Stimulated activated CD8-positive, alpha-beta memory T cell treated with anti-CD3 and anti-CD28 coated beads, Interleukin-2, amount 100 ng/mL, for 48 hours (primary cell): ENCODE measurements at regions not wholly inside any gene's neighbourhood (a gene's known extent, or its start where the extent isn't known, plus 50 kb on each side); places are given as distances from the start of the nearest gene placed in this dataset.
"Not testable (repeated sequence)": the region's sequence is repeated elsewhere in the genome, so short reads cannot be mapped to it uniquely, and the experiment has no call there.

Source experiments
- DNase-seq, 2 donors: peaks; one replicate each; pipeline ENCODE4 v3.0.0-alpha.2; 2020; ENCODE audit warnings: low read depth in 2 of 2

GRCh38 chr6:9316831-9317230 is 881.5 kb upstream of the SLC35B3 start:
- no peak for DNase-seq

GRCh38 chr6:9315966-9316650 is 880.8 kb upstream of the SLC35B3 start:
- no peak for DNase-seq

DNA sequence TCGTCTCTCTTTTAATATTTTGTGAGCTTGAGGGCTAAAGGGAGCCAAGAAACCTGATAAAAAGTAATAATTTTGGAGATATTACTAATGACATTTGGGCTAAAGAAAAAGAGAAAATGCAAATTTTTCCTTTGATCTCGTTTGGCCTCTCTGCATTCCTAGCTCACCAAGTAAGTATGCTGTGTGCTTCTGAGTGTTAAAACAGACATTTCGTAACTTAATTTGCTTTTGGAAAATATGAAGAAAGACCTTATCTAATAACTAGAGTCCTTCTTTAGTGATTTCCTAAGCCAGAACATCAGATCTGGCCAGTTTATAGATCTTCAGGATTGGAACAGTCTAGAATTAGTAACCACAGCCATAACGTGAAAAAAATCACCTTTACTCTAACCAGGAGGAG is 872.9 kb upstream of the SLC35B3 start:
- DNase-seq = no peak

DNA sequence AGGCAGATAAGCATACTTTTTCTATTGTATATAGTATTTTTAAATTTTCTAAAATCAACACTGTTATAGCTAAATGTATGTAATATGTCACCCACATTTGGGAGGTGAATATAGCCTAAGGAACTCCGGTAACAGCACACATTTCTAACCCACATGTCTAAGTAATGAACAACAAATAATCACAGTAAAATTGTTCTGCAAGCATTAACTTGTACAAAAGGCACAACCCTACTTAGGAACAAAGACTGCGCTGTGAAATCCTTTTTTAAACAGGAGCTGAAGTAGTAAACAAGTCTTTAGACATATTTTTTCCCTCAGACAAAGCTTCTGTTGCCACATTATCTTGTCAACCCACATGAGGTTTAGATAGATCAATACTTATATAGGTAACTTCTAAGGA is 872.4 kb upstream of the SLC35B3 start:
- no peak for DNase-seq

- DNase-seq = no peak
Measured at GRCh38 chr6:9307187-9307586, 871.8 kb upstream of the SLC35B3 start.

- no peak for DNase-seq
Measured at GRCh38 chr6:9295644-9296043, 860.3 kb upstream of the SLC35B3 start.

DNA sequence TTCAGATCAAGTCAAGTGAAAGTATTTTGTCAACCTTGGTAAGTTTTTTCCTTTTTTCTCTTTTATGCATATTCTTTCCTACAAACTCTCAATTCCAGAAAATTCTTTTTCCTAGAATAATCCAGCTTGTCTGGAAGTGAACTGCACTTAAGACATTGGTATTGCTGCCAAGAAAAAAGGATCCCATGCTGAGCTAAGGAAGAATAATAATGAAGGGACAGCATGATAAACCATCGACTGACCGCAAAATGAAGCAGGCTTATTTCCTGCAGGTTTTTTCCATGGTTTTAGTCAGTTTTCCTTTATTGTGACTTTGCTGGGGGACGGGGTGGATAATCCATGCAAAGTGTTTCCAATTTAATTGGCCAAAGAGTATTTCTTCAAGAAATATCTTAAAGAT is 857.6 kb upstream of the SLC35B3 start:
- no peak for DNase-seq

DNA sequence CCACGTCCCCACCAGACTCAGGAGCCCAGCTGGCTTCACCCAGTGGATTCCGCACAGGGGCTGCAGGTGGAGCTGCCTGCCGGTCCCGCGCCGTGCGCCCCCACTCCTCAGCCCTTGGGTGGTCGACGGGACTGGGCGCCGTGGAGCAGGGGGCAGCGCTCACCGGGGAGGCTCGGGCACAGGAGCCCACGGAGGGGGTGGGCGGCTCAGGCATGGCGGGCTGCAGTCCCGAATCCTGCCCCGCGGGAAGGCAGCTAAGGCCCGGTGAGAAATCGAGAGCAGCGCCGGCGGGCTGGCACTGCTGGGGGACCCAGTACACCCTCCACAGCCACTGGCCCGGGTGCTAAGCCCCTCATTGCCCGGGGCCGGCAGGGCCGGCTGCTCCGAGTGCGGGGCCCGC is 855.0 kb upstream of the SLC35B3 start:
- not testable (repeated sequence) for DNase-seq

GRCh38 chr6:9272671-9273070 is 837.3 kb upstream of the SLC35B3 start:
- DNase-seq = no peak

DNA sequence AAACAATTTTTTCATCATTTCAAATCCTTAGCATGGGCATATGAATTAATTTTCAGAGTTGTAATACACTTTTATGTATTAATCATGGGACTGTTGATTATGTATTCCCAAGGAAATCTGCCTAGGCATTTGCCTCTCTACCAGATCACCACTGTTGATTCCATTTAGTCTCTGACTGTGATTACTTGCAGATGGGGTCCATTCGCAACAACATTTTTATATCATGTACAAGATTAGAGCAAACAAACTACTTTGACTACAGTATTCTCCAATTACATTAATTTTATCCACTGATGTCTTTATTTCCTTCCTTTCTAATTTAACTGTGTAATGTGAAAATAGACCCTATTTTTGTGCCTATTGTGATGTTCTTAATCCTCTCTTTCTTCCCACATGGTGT is 831.4 kb upstream of the SLC35B3 start:
- no peak for DNase-seq

DNA sequence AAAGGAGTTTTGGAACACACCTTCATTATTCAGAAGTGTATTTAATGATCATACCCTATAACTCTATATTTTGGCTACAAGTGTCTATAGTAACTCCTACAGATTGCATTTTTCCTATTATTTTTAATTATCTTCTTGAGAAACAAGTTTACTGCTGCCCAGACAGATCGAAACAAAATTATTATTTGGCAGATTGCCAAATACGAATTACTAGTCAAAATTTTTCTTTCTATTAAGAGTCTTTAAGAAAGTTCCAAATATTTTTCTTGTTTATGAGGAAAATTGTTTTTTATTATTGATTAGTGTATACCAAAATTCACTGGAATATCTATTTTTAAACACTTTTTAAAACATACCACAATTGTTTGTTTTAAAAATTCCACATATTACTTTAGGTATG is 821.9 kb upstream of the SLC35B3 start:
- DNase-seq = no peak

DNA sequence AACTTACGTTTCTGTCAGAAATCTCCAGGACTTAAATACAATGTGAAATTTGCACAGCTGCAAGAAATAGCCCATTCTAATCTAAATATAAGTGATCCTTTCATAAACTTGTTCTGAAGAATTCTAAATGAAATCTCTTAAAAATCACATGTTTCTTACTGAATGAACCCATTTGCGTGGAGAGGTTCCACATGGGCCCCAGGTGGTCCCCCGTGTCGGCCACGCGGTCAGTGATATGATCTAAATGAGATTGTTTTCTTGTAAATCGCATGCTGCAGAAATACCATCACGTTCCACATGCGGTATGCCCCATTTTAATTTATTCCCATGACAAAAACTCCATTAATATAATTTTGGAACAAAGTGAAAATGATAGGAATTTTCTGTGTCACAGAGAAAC is 818.9 kb upstream of the SLC35B3 start:
- no peak for DNase-seq

- no peak for DNase-seq
Measured at GRCh38 chr6:9252799-9253198, 817.5 kb upstream of the SLC35B3 start.

DNA sequence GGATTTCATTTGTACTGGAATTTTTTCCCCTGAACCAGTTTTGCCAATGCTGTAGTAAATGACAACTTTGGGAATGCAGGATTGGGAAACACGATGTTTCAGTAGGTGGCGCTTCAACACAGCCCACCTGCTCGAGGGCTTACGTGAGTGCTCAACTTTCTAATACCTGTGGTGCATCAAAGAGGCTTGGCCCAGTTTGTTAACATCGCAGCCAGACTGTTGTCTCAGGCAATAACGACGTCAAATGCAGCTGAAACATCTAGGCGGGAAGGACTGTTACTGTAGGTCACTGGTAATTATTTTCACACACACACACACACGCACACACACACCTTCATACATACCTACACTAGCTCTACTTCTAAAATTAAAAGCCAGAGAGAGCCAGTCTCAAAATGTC is 815.5 kb upstream of the SLC35B3 start:
- no peak for DNase-seq

DNA sequence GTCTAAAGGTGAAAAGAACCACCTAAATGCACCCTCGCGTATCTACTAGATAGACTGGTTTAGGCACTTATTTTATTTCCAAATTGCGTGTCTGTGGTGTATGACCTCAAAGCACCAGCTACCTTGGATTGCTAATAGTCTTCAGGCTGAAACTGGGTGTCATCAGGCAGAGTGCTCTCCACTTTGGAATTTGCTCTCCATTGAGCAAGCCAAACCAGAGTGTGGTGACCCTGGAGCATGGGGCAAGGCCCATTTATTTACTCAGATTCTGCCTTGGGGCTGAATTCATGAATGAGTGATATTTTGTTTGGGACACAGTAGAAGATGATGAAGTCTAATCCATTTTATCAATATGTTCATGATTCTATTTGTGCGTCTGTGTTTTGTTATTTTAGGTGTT is 812.8 kb upstream of the SLC35B3 start:
- DNase-seq = no peak

DNA sequence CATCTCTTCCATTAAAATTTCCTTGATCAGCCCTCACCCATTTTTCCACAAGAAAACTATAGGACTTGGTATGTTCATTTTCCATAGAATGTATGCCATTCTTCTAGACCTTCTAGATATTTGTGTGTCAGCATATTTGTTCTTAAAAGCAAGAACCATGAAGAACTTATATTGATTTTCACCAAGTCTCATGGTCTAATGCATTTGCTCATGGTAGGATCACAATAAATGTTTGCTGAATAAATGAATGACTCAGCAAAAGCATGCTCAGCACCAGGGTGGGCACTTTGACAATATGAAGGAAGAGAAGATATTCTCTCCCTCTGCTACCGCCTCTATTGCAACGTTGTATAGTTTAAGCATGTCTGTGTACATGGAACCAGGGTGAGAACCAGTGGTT is 805.5 kb upstream of the SLC35B3 start:
- DNase-seq = no peak

- no peak for DNase-seq
Measured at GRCh38 chr6:9236443-9236842, 801.1 kb upstream of the SLC35B3 start.

GRCh38 chr6:9233686-9234085 is 798.3 kb upstream of the SLC35B3 start:
- DNase-seq = no peak

- no peak for DNase-seq
Measured at GRCh38 chr6:9233226-9233625, 797.9 kb upstream of the SLC35B3 start.

- DNase-seq = no peak
Measured at GRCh38 chr6:9225441-9225871, 790.1 kb upstream of the SLC35B3 start.

DNA sequence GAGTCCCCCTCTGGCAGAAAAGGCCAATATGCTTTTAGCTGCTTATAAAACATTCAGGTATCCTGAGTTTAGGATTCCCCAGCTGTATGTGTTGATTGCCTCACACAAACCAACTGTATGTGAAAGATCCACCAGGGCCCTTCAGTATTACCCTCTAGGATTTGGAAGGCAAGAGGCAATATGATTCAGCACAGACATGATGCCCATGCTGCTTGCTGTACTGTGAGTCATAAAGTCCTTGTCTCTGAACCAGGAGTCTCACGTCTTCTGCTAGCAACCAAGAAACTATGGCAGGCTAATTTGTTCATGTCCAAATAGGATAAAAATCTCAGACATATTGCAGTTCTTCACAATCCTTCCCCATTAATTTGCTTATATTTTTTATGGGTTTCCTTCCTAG is 789.2 kb upstream of the SLC35B3 start:
- no peak for DNase-seq

DNA sequence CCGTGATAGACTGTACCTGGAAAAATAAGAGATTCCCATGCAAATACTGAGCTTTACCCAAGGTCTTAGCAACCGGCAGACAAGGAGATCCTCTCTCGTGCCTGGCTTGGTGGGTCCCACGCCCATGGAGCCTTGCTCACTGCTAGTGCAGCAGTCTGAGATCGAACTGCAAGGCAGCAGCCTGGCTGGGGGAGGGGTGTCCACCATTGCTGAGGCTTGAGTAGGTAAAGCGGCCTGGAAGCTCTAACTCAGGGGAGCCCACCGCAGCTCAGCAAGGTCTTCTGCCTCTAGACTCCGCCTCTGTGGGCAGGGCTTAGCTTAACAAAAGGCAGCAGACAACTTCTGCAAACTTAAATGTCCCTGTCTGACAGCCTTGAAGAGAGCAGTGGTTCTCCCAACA is 778.4 kb upstream of the SLC35B3 start:
- DNase-seq = not testable (repeated sequence)

- no peak for DNase-seq
Measured at GRCh38 chr6:9208966-9209365, 773.6 kb upstream of the SLC35B3 start.

DNA sequence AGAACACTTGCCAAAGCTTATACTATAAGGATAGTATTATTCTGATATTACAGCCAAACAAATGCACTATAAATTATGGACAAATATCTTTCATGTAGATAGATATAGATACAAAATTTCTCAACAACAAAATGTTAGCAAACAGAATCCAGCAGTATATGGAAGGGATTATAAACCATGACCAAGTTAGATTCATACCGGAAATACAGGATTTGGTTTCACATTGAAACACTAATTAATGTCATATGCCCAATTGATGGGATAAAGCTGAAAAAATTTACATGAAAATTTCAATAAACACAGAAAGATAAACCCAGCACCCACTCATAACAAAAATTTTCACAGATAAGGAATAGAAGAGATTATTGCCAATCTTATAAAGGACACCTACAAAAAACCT is 770.3 kb upstream of the SLC35B3 start:
- no peak for DNase-seq
